HG03060 (cell line): ENCODE measurements at regions not wholly inside any gene's neighbourhood (a gene's known extent, or its start where the extent isn't known, plus 50 kb on each side); places are given as distances from the start of the nearest gene placed in this dataset.
"Not testable (repeated sequence)": the region's sequence is repeated elsewhere in the genome, so short reads cannot be mapped to it uniquely, and the experiment has no call there.

Source experiments
- ATAC-seq: cut with Tn5 transposase; IDR thresholded peaks from one replicate; pipeline ENCODE4 v1.9.1; 2021; ENCODE audit warnings: low read depth, moderate number of reproducible peaks; ENCODE audit not compliant: unreplicated experiment

GRCh38 chr13:99746637-99747402, 224.7 kb downstream of the ZIC5 start:
- ATAC-seq = no peak

- ATAC-seq = no peak
Observed at GRCh38 chr13:99743094-99743493, 228.5 kb downstream of the ZIC5 start.

- ATAC-seq = no peak
Observed at GRCh38 chr13:99741960-99742359, 229.6 kb downstream of the ZIC5 start.

- no peak for ATAC-seq
Observed at GRCh38 chr13:99740251-99740979, 231.2 kb downstream of the ZIC5 start.

- no peak for ATAC-seq
Observed at GRCh38 chr13:99738626-99739025, 232.9 kb downstream of the ZIC5 start.

GRCh38 chr13:99737481-99738245, 233.9 kb downstream of the ZIC5 start:
- ATAC-seq = no peak

- ATAC-seq = no peak
Observed at GRCh38 chr13:99736541-99736940, 235.0 kb downstream of the ZIC5 start.

GRCh38 chr13:99734013-99734693, 232.9 kb downstream of the TM9SF2 start:
- ATAC-seq = no peak

GRCh38 chr13:99733346-99733745, 232.1 kb downstream of the TM9SF2 start:
- ATAC-seq = no peak

- no peak for ATAC-seq
Observed at GRCh38 chr13:99731747-99732146, 230.5 kb downstream of the TM9SF2 start.

- no peak for ATAC-seq
Observed at GRCh38 chr13:99730403-99730802, 229.1 kb downstream of the TM9SF2 start.

GRCh38 chr13:99729745-99730144, 228.5 kb downstream of the TM9SF2 start:
- ATAC-seq = no peak

GRCh38 chr13:99727651-99728050, 226.4 kb downstream of the TM9SF2 start:
- not testable (repeated sequence) for ATAC-seq

- no peak for ATAC-seq
Observed at GRCh38 chr13:99726282-99726894, 225.1 kb downstream of the TM9SF2 start.

- ATAC-seq = no peak
Observed at GRCh38 chr13:99725644-99726043, 224.4 kb downstream of the TM9SF2 start.

- ATAC-seq = no peak
Observed at GRCh38 chr13:99724633-99725517, 223.6 kb downstream of the TM9SF2 start.

- no peak for ATAC-seq
Observed at GRCh38 chr13:99723878-99724277, 222.6 kb downstream of the TM9SF2 start.

- ATAC-seq = no peak
Observed at GRCh38 chr13:99722931-99723330, 221.7 kb downstream of the TM9SF2 start.

- ATAC-seq = no peak
Observed at GRCh38 chr13:99722338-99722818, 221.1 kb downstream of the TM9SF2 start.
